BLaER1 (cell line): ENCODE measurements at regions not wholly inside any gene's neighbourhood (a gene's known extent, or its start where the extent isn't known, plus 50 kb on each side); places are given as distances from the start of the nearest gene placed in this dataset.

Source experiments
- H3K27ac ChIP-seq: shearing (Covaris generic); formaldehyde crosslinking; 2 replicates; pipeline ENCODE4 v1.8.1; 2022
- H3K27me3 ChIP-seq: shearing (Covaris generic); formaldehyde crosslinking; 2 replicates; pipeline ENCODE4 v1.8.1; 2022
- H3K36me3 ChIP-seq: shearing (Covaris generic); formaldehyde crosslinking; 2 replicates; pipeline ENCODE4 v1.8.1; 2022
- H3K4me1 ChIP-seq: shearing (Covaris generic); formaldehyde crosslinking; 2 replicates; pipeline ENCODE4 v1.8.1; 2022
- H3K4me2 ChIP-seq: shearing (Covaris generic); formaldehyde crosslinking; 2 replicates; pipeline ENCODE4 v1.8.1; 2022
- H3K4me3 ChIP-seq: shearing (Covaris generic); formaldehyde crosslinking; 2 replicates; pipeline ENCODE4 v1.8.1; 2022
- H3K9ac ChIP-seq: shearing (Covaris generic); formaldehyde crosslinking; 2 replicates; pipeline ENCODE4 v1.8.1; 2022
- H3K9me3 ChIP-seq: shearing (Covaris generic); formaldehyde crosslinking; 2 replicates; pipeline ENCODE4 v1.8.1; 2022
- H4K20me1 ChIP-seq: shearing (Covaris generic); formaldehyde crosslinking; 2 replicates; pipeline ENCODE4 v1.8.1; 2022
- Cebpa-rat ChIP-seq: shearing (Covaris generic); IDR thresholded peaks from 2 replicates; pipeline ENCODE4 v1.8.1; 2022

- no peaks in the 10 kb centered on the region for H3K27me3 ChIP-seq
- no peak overlapping the region for H3K4me2 ChIP-seq
- H4K20me1 ChIP-seq, result no peaks in the 10 kb centered on the region
- H3K36me3 ChIP-seq, result no peaks in the 10 kb centered on the region
- TF ChIP-seq Cebpa-rat, result no peak
- no peak overlapping the region for H3K4me3 ChIP-seq
- H3K9ac ChIP-seq, result no peak overlapping the region
- no peak overlapping the region for H3K27ac ChIP-seq
- H3K9me3 ChIP-seq, result no peaks in the 10 kb centered on the region
- H3K4me1 ChIP-seq, result peaks cover 19% of the 10 kb centered on the region
Observed at GRCh38 chr1:67560580-67561255, 124.3 kb upstream of the GADD45A start.

GRCh38 chr1:67561704-67562113, 123.3 kb upstream of the GADD45A start:
- Histone ChIP-seq H3K27ac (no peak overlapping the region), H3K4me2 (no peak overlapping the region), H3K27me3 (no peaks in the 10 kb centered on the region), H3K36me3 (no peaks in the 10 kb centered on the region), H3K9ac (no peak overlapping the region), H3K9me3 (no peaks in the 10 kb centered on the region), H3K4me3 (no peak overlapping the region), H3K4me1 (peaks cover 12% of the 10 kb centered on the region), H4K20me1 (no peaks in the 10 kb centered on the region)
- no peak for TF ChIP-seq Cebpa-rat

DNA sequence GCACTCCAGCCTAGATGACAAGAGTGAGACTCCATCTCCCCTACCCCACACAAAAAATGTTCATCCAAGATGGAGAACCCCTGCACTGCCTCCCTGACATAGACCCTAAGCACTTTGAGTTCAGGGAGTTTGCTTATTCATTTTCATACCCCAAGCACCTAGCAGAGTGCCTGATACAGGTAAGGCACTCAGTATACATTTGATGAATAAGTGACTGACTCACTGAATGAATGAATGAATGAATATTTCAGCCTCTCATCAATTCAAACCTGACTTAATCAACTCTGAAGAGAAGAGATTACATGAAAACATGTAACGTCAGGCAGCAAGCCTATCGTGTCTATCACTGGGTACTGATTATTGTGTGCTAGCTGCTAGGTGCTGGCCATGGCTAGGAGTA, 121.3 kb upstream of the GADD45A start:
- Histone ChIP-seq H4K20me1 (no peaks in the 10 kb centered on the region), H3K9me3 (no peaks in the 10 kb centered on the region), H3K4me1 (no peaks in the 10 kb centered on the region), H3K4me2 (no peak overlapping the region), H3K36me3 (no peaks in the 10 kb centered on the region), H3K27me3 (no peaks in the 10 kb centered on the region), H3K27ac (no peak overlapping the region), H3K9ac (no peak overlapping the region), H3K4me3 (no peak overlapping the region)
- no peak for TF ChIP-seq Cebpa-rat

- no peak overlapping the region for H3K27ac ChIP-seq
Observed at GRCh38 chr1:67564193-67564592, 120.8 kb upstream of the GADD45A start.

GRCh38 chr1:67566803-67567377, 118.1 kb upstream of the GADD45A start:
- no peaks in the 10 kb centered on the region for H3K9me3 ChIP-seq
- H3K27me3 ChIP-seq, result no peaks in the 10 kb centered on the region
- no peak overlapping the region for H3K9ac ChIP-seq
- H4K20me1 ChIP-seq, result no peaks in the 10 kb centered on the region
- no peak overlapping the region for H3K4me2 ChIP-seq
- no peak overlapping the region for H3K27ac ChIP-seq
- no peak for TF ChIP-seq Cebpa-rat
- H3K36me3 ChIP-seq, result no peaks in the 10 kb centered on the region
- H3K4me1 ChIP-seq, result no peaks in the 10 kb centered on the region
- H3K4me3 ChIP-seq, result no peak overlapping the region

More at GRCh38 chr1:67564193-67564592, 120.8 kb upstream of the GADD45A start:
- H3K4me1 ChIP-seq, result no peaks in the 10 kb centered on the region
- no peaks in the 10 kb centered on the region for H3K27me3 ChIP-seq
- no peak for TF ChIP-seq Cebpa-rat
- no peaks in the 10 kb centered on the region for H3K36me3 ChIP-seq
- H3K9me3 ChIP-seq, result no peaks in the 10 kb centered on the region
- H4K20me1 ChIP-seq, result no peaks in the 10 kb centered on the region
- H3K4me2 ChIP-seq, result no peak overlapping the region
- no peak overlapping the region for H3K9ac ChIP-seq
- H3K4me3 ChIP-seq, result no peak overlapping the region

- no peak overlapping the region for H3K27ac ChIP-seq
- H4K20me1 ChIP-seq, result no peaks in the 10 kb centered on the region
- H3K4me3 ChIP-seq, result no peak overlapping the region
- no peaks in the 10 kb centered on the region for H3K4me1 ChIP-seq
- no peak for TF ChIP-seq Cebpa-rat
- no peaks in the 10 kb centered on the region for H3K27me3 ChIP-seq
- H3K36me3 ChIP-seq, result no peaks in the 10 kb centered on the region
- no peaks in the 10 kb centered on the region for H3K9me3 ChIP-seq
- H3K9ac ChIP-seq, result no peak overlapping the region
- no peak overlapping the region for H3K4me2 ChIP-seq
Observed at GRCh38 chr1:67570486-67571143, 114.4 kb upstream of the GADD45A start.

- Histone ChIP-seq H3K9me3 (no peaks in the 10 kb centered on the region), H4K20me1 (no peaks in the 10 kb centered on the region), H3K4me2 (no peak overlapping the region), H3K9ac (no peak overlapping the region), H3K36me3 (no peaks in the 10 kb centered on the region), H3K4me1 (no peaks in the 10 kb centered on the region), H3K4me3 (no peak overlapping the region), H3K27me3 (no peaks in the 10 kb centered on the region), H3K27ac (no peak overlapping the region)
- TF ChIP-seq Cebpa-rat, result no peak
Observed at GRCh38 chr1:67571406-67571805, 113.6 kb upstream of the GADD45A start.

GRCh38 chr1:67571901-67572593, 113.0 kb upstream of the GADD45A start:
- no peaks in the 10 kb centered on the region for H3K36me3 ChIP-seq
- no peaks in the 10 kb centered on the region for H3K4me1 ChIP-seq
- no peaks in the 10 kb centered on the region for H4K20me1 ChIP-seq
- H3K9ac ChIP-seq, result no peak overlapping the region
- H3K27me3 ChIP-seq, result no peaks in the 10 kb centered on the region
- no peak overlapping the region for H3K4me2 ChIP-seq
- H3K4me3 ChIP-seq, result no peak overlapping the region
- H3K9me3 ChIP-seq, result no peaks in the 10 kb centered on the region
- H3K27ac ChIP-seq, result no peak overlapping the region
- TF ChIP-seq Cebpa-rat, result no peak

DNA sequence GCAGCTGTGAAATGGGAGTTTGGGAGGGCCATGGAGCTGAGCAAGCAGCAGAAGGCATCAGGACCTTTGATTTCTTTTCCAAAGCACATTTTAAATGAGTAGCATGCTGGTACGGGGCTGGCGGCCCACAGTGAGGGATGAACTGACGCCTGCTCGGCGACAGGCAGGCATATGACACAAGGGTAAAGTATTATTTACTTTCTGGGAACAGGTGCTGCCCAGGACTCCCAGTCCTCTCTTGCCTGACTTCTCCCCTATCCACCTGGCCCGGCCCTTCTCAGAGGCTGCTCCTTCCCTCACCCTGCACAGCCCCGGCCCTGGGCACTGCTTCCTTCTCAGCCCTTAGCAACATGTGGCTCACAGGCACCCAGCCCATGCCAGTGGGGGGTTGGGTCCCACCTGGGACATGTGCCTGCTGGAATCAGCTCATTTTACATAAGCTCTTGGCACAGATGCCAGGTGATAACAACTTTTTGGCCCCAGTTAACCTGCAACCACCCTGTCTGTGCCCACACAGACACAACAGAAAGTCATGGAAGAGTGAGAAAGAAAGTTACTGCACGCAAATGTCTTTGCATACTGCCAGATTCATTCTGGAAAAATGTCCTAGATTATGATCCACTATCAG, 112.3 kb upstream of the GADD45A start:
- H3K36me3 ChIP-seq, result no peaks in the 10 kb centered on the region
- no peak overlapping the region for H3K27ac ChIP-seq
- no peak overlapping the region for H3K4me2 ChIP-seq
- no peaks in the 10 kb centered on the region for H4K20me1 ChIP-seq
- H3K27me3 ChIP-seq, result no peaks in the 10 kb centered on the region
- H3K4me3 ChIP-seq, result no peak overlapping the region
- no peaks in the 10 kb centered on the region for H3K4me1 ChIP-seq
- H3K9ac ChIP-seq, result no peak overlapping the region
- H3K9me3 ChIP-seq, result no peaks in the 10 kb centered on the region
- TF ChIP-seq Cebpa-rat, result no peak
